Keratinocyte (primary cell): ENCODE measurements at regions not wholly inside any gene's neighbourhood (a gene's known extent, or its start where the extent isn't known, plus 50 kb on each side); places are given as distances from the start of the nearest gene placed in this dataset.

Experiments used
- DNase-seq: peaks from one replicate; pipeline ENCODE4 v3.0.0-alpha.2; 2011; ENCODE audit warnings: low read depth, missing footprints, low spot score
- FAIRE-seq: peaks from 2 replicates; lab custom pipeline; 2011; peaks lifted over from hg19 to GRCh38; lab: Jason Lieb, UNC
- H2AFZ ChIP-seq: 2 replicates; pipeline ENCODE4 v1.6.0; 2012; ENCODE audit warnings: low read length, control low read depth, inconsistent platforms; ENCODE audit not compliant: control insufficient read depth
- H3K27ac ChIP-seq: 2 replicates; pipeline ENCODE4 v1.5.1; 2011; ENCODE audit warnings: low read length; ENCODE audit not compliant: control insufficient read depth, insufficient read depth
- H3K27me3 ChIP-seq: 3 replicates; pipeline ENCODE4 v1.6.0; 2011; ENCODE audit warnings: low read length; ENCODE audit not compliant: control insufficient read depth, insufficient read depth; ENCODE audit errors: extremely low read depth
- H3K36me3 ChIP-seq, 2 experiments: 2 replicates in 1 of 2; 3 replicates in 1 of 2; pipeline ENCODE4 v1.5.1; 2011; ENCODE audit warnings: low read length in 2 of 2, mild to moderate bottlenecking in 1 of 2; ENCODE audit not compliant: control insufficient read depth in 2 of 2, insufficient read depth in 2 of 2; ENCODE audit errors: extremely low read depth in 1 of 2
- H3K4me1 ChIP-seq: 3 replicates; pipeline ENCODE4 v1.5.1; 2011; ENCODE audit warnings: low read length; ENCODE audit not compliant: control insufficient read depth, insufficient read depth; ENCODE audit errors: extremely low read depth
- H3K4me2 ChIP-seq: 3 replicates; pipeline ENCODE4 v1.6.0; 2011; ENCODE audit warnings: low read depth, low read length; ENCODE audit not compliant: control insufficient read depth, insufficient read depth; ENCODE audit errors: extremely low read depth
- H3K4me3 ChIP-seq, 3 experiments: fragments of 200-600 bp in 1 of 3; sonication (generic) in 1 of 3; 2 replicates in 2 of 3; 3 replicates in 1 of 3; pipeline ENCODE4 v1.5.1; 2011 to 2016; ENCODE audit warnings: low read length in 3 of 3, mild to moderate bottlenecking in 3 of 3, control low read depth in 2 of 3, inconsistent platforms in 1 of 3, low read depth in 1 of 3, mixed read lengths in 1 of 3, mixed run types in 1 of 3, moderate library complexity in 1 of 3; ENCODE audit not compliant: control insufficient read depth in 2 of 3, insufficient read depth in 2 of 3; ENCODE audit errors: extremely low read depth in 1 of 3
- H3K79me2 ChIP-seq: 2 replicates; pipeline ENCODE4 v1.6.0; 2012; ENCODE audit warnings: low read length; ENCODE audit not compliant: control insufficient read depth, insufficient read depth
- H3K9ac ChIP-seq: 3 replicates; pipeline ENCODE4 v1.6.0; 2011; ENCODE audit warnings: low read length; ENCODE audit not compliant: control insufficient read depth, insufficient read depth; ENCODE audit errors: extremely low read depth
- H3K9me1 ChIP-seq: 3 replicates; pipeline ENCODE4 v1.6.0; 2011; ENCODE audit warnings: low read length; ENCODE audit not compliant: control insufficient read depth, insufficient read depth; ENCODE audit errors: extremely low read depth
- H3K9me3 ChIP-seq: 2 replicates; pipeline ENCODE4 v1.5.1; 2012; ENCODE audit warnings: low read depth, low read length; ENCODE audit not compliant: control insufficient read depth
- H4K20me1 ChIP-seq: 3 replicates; pipeline ENCODE4 v1.6.0; 2011; ENCODE audit warnings: low read length; ENCODE audit not compliant: control insufficient read depth, insufficient read depth; ENCODE audit errors: extremely low read depth
- EZH2 ChIP-seq: IDR thresholded peaks from one replicate; pipeline ENCODE4 v1.6.1; 2012; ENCODE audit warnings: inconsistent platforms, mild to moderate bottlenecking, low read length, moderate library complexity
- dilution Hi-C: fragments of 300-500 bp; cut with MboI; formaldehyde crosslinking; loops from one replicate; pipeline ENCODE4 v1.7.0; 2020; ENCODE audit warnings: low sequenced_read_pairs; ENCODE audit not compliant: extremely low pct_ligation_motif_present
- TF ChIP-seq, protein P1 (sequence below), 3 experiments: IDR thresholded peaks in 1 of 3; conservative IDR thresholded peaks in 1 of 3; optimal IDR thresholded peaks in 1 of 3; 2 replicates in 2 of 3; 3 replicates in 1 of 3; pipeline versions ENCODE3 to v1.5.1; 2011; ENCODE audit warnings: low read length in 3 of 3, mild to moderate bottlenecking in 3 of 3, moderate library complexity in 2 of 3, control low read depth in 1 of 3, inconsistent platforms in 1 of 3; ENCODE audit not compliant: insufficient read depth in 2 of 3; ENCODE audit errors: extremely low read depth in 1 of 3

DNA sequence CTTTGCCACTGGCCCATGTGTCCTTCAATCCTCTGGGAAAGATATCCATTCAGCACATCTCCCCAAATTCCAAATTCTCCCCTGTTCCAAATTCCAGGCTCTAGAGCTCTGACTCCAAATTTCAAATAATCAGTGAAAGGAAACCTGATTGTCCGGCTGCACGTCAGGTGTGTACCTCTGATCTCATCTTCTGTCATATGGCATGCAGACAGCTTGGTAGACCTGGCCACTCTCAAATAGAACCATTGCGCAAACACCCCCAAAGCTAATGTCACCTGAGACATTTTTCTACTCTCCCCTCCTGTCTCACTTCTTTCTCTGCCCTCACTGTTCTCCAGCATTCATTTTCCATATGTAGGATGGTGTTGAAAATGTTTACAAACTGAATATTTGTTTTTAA, 337.0 kb upstream of the DYNLRB2 start:
- H3K4me3 ChIP-seq = no peak overlapping the region
- H3K79me2 ChIP-seq = no peaks in the 10 kb centered on the region
- dilution Hi-C loops = no loop called here
- H2AFZ ChIP-seq = no peak overlapping the region
- TF ChIP-seq EZH2 = no peak
- TF ChIP-seq, protein P1, sequence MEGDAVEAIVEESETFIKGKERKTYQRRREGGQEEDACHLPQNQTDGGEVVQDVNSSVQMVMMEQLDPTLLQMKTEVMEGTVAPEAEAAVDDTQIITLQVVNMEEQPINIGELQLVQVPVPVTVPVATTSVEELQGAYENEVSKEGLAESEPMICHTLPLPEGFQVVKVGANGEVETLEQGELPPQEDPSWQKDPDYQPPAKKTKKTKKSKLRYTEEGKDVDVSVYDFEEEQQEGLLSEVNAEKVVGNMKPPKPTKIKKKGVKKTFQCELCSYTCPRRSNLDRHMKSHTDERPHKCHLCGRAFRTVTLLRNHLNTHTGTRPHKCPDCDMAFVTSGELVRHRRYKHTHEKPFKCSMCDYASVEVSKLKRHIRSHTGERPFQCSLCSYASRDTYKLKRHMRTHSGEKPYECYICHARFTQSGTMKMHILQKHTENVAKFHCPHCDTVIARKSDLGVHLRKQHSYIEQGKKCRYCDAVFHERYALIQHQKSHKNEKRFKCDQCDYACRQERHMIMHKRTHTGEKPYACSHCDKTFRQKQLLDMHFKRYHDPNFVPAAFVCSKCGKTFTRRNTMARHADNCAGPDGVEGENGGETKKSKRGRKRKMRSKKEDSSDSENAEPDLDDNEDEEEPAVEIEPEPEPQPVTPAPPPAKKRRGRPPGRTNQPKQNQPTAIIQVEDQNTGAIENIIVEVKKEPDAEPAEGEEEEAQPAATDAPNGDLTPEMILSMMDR (optimal IDR thresholded peaks at IDR 0.05 in 1 of 3, IDR thresholded peaks at IDR 0.05 in 1 of 3, conservative IDR thresholded peaks at IDR 0.05 in 1 of 3; ENCODE audit: extremely low read depth in 1 of 3, insufficient read depth in 2 of 3, low read length in 3 of 3) = no peak
- H3K9ac ChIP-seq = no peak overlapping the region
- no peaks in the 10 kb centered on the region for H3K36me3 ChIP-seq
- H3K9me1 ChIP-seq = no peaks in the 10 kb centered on the region
- H3K9me3 ChIP-seq = no peaks in the 10 kb centered on the region
- FAIRE-seq (peak; percentile 56), DNase-seq (no peak)
- H3K4me1 ChIP-seq = peaks cover 26% of the 10 kb centered on the region
- H4K20me1 ChIP-seq = no peaks in the 10 kb centered on the region
- H3K27ac ChIP-seq = no peak overlapping the region
- no peaks in the 10 kb centered on the region for H3K27me3 ChIP-seq
- peak overlapping the region; percentile 19 for H3K4me2 ChIP-seq

DNA sequence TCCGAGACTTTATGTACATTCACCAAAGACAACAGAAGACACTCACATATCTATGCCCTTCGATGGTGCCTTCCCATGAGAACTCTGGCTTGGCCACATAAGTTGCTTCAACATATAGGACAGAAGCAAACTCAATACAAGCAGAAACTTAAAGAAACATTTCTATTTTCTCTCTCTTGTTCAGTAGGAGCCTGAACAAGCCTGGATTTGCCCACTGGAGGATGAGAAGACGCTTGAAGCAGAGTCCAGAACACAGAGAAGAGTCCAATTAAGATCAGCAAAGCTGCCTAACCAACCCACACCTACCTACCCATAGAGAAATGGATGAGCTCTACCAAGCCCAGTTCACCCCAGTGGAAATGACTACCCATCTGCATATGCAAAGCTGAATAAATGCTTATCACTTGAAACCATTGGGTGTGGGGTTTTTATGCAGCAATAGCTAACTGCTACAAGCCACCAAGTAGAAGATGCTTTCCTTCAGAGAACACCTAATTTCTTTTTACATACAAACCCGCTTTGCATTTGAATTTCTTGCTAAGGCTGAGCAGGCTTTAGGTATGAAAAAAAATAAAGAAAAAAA, 337.9 kb upstream of the DYNLRB2 start:
- Histone ChIP-seq H3K9me3 (no peaks in the 10 kb centered on the region), H2AFZ (peak overlapping the region; percentile 84), H3K27ac (peak overlapping the region; percentile 35), H3K36me3 (no peaks in the 10 kb centered on the region), H3K9ac (no peak overlapping the region), H4K20me1 (no peaks in the 10 kb centered on the region), H3K27me3 (no peaks in the 10 kb centered on the region), H3K9me1 (no peaks in the 10 kb centered on the region), H3K4me3 (no peak overlapping the region), H3K4me1 (peaks cover 28% of the 10 kb centered on the region), H3K4me2 (peak overlapping the region; percentile 68), H3K79me2 (no peaks in the 10 kb centered on the region)
- DNase-seq (no peak), FAIRE-seq (peak; percentile 74)
- dilution Hi-C loops = no loop called here
- TF ChIP-seq EZH2 = no peak
- TF ChIP-seq, protein P1 (optimal IDR thresholded peaks at IDR 0.05 in 1 of 3, IDR thresholded peaks at IDR 0.05 in 1 of 3, conservative IDR thresholded peaks at IDR 0.05 in 1 of 3; ENCODE audit: extremely low read depth in 1 of 3, insufficient read depth in 2 of 3, low read length in 3 of 3) = no peak
